ENCODE measurements at regions not wholly inside any gene's neighbourhood (a gene's known extent, or its start where the extent isn't known, plus 50 kb on each side); places are given as distances from the start of the nearest gene placed in this dataset.
"Not testable (repeated sequence)": the region's sequence is repeated elsewhere in the genome, so short reads cannot be mapped to it uniquely, and the experiment has no call there.

GRCh38 chr13:44649104-44649428, 72.9 kb upstream of the TSC22D1 start:
- POLR2A ChIA-PET (ENCODE audit: unreplicated experiment): no interaction called here
- Histone ChIP-seq H3F3A (ENCODE audit: low read length, unreplicated experiment) (no peaks in the 10 kb centered on the region), H4K20me1 (ENCODE audit: low read length) (no peaks in the 10 kb centered on the region), H3K4me2 (ENCODE audit: low read length) (no peak overlapping the region), H3K4me1 (ENCODE audit: insufficient read depth, low read length) (no peaks in the 10 kb centered on the region), H3K9me3 (ENCODE audit: low read length) (no peaks in the 10 kb centered on the region), H3K27me3 (ENCODE audit: low read length) (no peaks in the 10 kb centered on the region), H3K9me2 (replicated peaks; ENCODE audit: low read length) (no peaks in the 10 kb centered on the region), H3K36me3 (ENCODE audit: low read depth, low read length) (no peaks in the 10 kb centered on the region), H3K27ac (ENCODE audit: low read length) (no peak overlapping the region), H3K4me3 (ENCODE audit: low read length) (no peak overlapping the region), H3K9ac (ENCODE audit: low read length) (no peak overlapping the region), H2AFZ (ENCODE audit: low read length) (no peak overlapping the region), H3K79me2 (ENCODE audit: low read length) (no peaks in the 10 kb centered on the region)
- TF ChIP-seq EZH2 (IDR thresholded peaks at IDR 0.05; ENCODE audit: low read length, unreplicated experiment) (no peak), EZH2phosphoT487 (IDR thresholded peaks at IDR 0.05; ENCODE audit: borderline replicate concordance, low read length) (no peak), CTCF (conservative IDR thresholded peaks at IDR 0.05; ENCODE audit: low read depth, low read length) (no peak)
- intact Hi-C loops (cut with micrococcal nuclease): no loop called here
- BruUV-seq (replicated peaks): no TSS peak
- CTCF ChIA-PET: no interaction called here
- 0 out of 2 replicates have a peak, but pooled peaks have one; percentile 27 for ATAC-seq
- no peak for DNase-seq

DNA sequence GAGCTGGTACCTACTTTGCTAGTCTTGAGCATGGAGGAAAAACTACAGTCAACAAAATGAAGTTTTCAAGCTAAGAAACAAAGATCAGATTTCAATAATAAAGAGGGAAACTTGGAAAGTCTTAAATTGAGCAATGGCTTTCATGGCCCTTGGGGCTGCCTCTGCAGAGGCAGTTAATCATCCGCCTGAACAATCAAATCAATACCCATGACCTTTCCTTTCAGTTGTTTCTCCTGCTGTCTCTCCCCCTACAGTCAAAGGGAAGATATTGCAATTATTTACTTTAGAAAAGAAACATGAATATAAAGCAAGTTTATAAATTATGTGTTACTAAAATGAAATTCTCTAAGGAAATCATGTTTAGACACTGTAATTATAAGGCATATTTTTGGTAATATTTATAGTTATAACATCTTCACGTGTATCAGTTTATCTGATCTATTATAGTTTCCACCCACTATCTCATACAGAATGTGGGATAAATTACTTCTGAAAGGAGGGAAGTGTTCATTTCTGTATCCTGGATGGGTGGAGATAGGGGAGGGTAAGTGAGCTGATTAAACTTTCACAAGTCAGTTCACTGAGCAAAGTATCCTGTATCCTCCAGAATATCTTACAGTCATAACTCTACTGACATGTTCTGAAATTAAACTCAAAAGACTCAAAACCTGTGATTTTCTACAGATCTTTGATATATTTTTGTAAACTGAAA, 72.4 kb upstream of the TSC22D1 start:
- Histone ChIP-seq H3K4me2 (ENCODE audit: low read length) (no peak overlapping the region), H3F3A (ENCODE audit: low read length, unreplicated experiment) (no peaks in the 10 kb centered on the region), H3K36me3 (ENCODE audit: low read depth, low read length) (no peaks in the 10 kb centered on the region), H3K9ac (ENCODE audit: low read length) (no peak overlapping the region), H3K27ac (ENCODE audit: low read length) (no peak overlapping the region), H3K4me3 (ENCODE audit: low read length) (no peak overlapping the region), H3K9me3 (ENCODE audit: low read length) (no peaks in the 10 kb centered on the region), H3K4me1 (ENCODE audit: insufficient read depth, low read length) (no peaks in the 10 kb centered on the region), H3K79me2 (ENCODE audit: low read length) (no peaks in the 10 kb centered on the region), H3K27me3 (ENCODE audit: low read length) (no peaks in the 10 kb centered on the region), H3K9me2 (replicated peaks; ENCODE audit: low read length) (no peaks in the 10 kb centered on the region), H4K20me1 (ENCODE audit: low read length) (no peaks in the 10 kb centered on the region), H2AFZ (ENCODE audit: low read length) (no peak overlapping the region)
- no peak for ATAC-seq
- BruUV-seq (replicated peaks): no TSS peak
- ChIA-PET CTCF (no interaction called here), POLR2A (ENCODE audit: unreplicated experiment) (no interaction called here)
- peak; percentile 3 for DNase-seq
- TF ChIP-seq EZH2phosphoT487 (IDR thresholded peaks at IDR 0.05; ENCODE audit: borderline replicate concordance, low read length) (no peak), CTCF (conservative IDR thresholded peaks at IDR 0.05; ENCODE audit: low read depth, low read length) (peak; percentile 51; the same call in 1 of the 2 replicates)
- intact Hi-C loops (cut with micrococcal nuclease): no loop called here

GRCh38 chr13:44647560-44647959, 71.4 kb upstream of the TSC22D1 start:
- intact Hi-C loops (cut with micrococcal nuclease); H3K27me3 ChIP-seq (ENCODE audit: low read length); H3K27ac ChIP-seq (ENCODE audit: low read length); H3K4me1 ChIP-seq (ENCODE audit: insufficient read depth, low read length); CTCF ChIA-PET; BruUV-seq (replicated peaks); H3K9me2 ChIP-seq (replicated peaks; ENCODE audit: low read length); H3K9me3 ChIP-seq (ENCODE audit: low read length); ATAC-seq; DNase-seq; POLR2A ChIA-PET (ENCODE audit: unreplicated experiment); H3F3A ChIP-seq (ENCODE audit: low read length, unreplicated experiment); H3K4me2 ChIP-seq (ENCODE audit: low read length); H3K4me3 ChIP-seq (ENCODE audit: low read length); H4K20me1 ChIP-seq (ENCODE audit: low read length); H3K79me2 ChIP-seq (ENCODE audit: low read length); H3K36me3 ChIP-seq (ENCODE audit: low read depth, low read length); H2AFZ ChIP-seq (ENCODE audit: low read length); H3K9ac ChIP-seq (ENCODE audit: low read length): not testable (repeated sequence)

All from PC-3 (cell line).